ENCODE measurements at regions not wholly inside any gene's neighbourhood (a gene's known extent, or its start where the extent isn't known, plus 50 kb on each side); places are given as distances from the start of the nearest gene placed in this dataset.

DNA sequence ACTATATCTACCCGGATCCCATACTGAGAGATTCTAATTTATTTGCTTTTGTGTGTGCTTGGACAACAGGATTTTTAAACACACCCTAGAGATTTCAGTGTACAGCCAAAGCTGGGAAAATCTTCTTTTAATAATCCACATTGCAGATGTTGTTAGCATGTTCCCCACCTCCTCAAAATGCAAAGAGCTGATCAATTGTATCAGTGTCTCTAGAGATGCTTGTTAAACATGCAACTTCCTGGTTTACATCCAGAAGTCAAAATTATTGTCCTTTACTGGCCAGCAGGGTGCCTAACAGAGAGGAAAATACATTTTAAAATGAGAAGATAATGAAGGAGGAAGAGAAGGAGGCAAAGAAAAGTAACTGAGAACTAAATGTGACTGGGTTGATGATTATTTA, 793.3 kb downstream of the SEMA5A start:
- DNase-seq (ENCODE audit: low read depth): no peak
- no peak overlapping the region for H3K4me3 ChIP-seq (replicated peaks; ENCODE audit: low read depth, low read length)
- TF ChIP-seq, protein P1, sequence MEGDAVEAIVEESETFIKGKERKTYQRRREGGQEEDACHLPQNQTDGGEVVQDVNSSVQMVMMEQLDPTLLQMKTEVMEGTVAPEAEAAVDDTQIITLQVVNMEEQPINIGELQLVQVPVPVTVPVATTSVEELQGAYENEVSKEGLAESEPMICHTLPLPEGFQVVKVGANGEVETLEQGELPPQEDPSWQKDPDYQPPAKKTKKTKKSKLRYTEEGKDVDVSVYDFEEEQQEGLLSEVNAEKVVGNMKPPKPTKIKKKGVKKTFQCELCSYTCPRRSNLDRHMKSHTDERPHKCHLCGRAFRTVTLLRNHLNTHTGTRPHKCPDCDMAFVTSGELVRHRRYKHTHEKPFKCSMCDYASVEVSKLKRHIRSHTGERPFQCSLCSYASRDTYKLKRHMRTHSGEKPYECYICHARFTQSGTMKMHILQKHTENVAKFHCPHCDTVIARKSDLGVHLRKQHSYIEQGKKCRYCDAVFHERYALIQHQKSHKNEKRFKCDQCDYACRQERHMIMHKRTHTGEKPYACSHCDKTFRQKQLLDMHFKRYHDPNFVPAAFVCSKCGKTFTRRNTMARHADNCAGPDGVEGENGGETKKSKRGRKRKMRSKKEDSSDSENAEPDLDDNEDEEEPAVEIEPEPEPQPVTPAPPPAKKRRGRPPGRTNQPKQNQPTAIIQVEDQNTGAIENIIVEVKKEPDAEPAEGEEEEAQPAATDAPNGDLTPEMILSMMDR (IDR thresholded peaks at IDR 0.05; ENCODE audit: low read length, missing control alignments): peak; percentile 23

DNA sequence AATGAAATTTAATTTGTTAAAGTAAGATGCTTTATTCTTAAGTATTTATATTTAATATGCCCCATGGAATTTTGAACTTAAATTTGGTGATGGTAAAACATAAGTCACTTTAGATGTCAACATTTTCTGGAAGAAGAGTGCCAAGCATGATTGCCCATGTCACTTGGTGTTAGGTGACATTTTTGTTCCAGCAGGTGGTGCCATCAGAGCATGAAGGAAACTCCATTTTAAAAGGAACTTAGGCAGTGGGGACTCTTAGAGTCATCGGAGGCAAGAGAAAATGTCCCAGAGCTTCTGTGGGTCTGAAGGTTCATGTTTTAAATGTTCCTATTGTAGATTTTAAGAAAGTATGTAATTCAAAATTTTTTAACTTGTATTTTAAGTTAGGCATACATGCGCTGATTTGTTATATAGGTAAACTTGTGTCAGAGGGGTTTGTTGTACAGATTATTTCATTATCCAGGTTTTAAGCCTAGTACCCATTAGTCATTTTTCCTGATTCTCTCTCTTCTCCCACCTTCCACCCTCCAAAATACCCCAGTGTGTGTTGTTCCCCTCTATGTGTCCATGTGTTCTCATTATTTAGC, 789.3 kb downstream of the SEMA5A start:
- H3K4me3 ChIP-seq (replicated peaks; ENCODE audit: low read depth, low read length): no peak overlapping the region
- TF ChIP-seq, protein P1 (IDR thresholded peaks at IDR 0.05; ENCODE audit: low read length, missing control alignments): peak; percentile 67
- peak; percentile 78 for DNase-seq (ENCODE audit: low read depth)

DNA sequence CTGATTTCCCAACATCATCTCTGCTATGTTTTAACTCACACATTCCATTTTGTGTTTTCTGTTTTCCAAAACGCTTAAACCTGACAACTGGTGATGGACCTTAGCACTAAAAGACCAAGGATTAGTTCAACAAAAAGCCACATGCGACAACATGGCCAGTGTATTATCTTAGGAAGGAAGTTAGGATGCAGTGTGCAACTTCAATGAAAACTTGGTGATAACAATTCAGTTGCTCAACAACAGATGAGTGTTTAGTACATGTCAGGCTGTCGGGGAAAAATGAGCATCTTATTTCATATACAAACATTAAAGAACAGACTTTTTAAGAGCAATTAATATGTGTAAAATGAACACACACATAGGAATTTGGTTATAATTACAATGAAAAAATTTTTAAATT, 780.0 kb downstream of the SEMA5A start:
- TF ChIP-seq, protein P1 (IDR thresholded peaks at IDR 0.05; ENCODE audit: low read length, missing control alignments): no peak
- DNase-seq (ENCODE audit: low read depth): peak; percentile 43
- no peak overlapping the region for H3K4me3 ChIP-seq (replicated peaks; ENCODE audit: low read depth, low read length)

DNA sequence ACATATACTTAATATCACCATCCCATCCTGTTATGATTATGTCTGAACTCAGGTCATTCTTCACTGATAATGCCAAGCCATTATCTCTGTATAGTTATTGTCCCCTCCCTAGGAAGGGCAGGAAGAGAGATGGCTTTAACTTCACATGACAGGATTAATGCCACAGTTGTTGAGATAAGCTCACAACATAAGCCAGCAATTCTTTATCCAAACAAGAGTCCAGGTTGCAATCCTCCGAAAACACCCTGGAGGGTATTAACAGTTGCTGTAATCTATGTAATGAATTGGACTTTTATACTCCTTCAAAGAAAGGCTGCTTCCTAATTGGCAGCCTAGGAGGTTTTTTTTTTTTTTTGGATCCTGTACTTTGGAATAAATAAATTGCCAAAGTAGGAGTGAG, 779.4 kb downstream of the SEMA5A start:
- DNase-seq (ENCODE audit: low read depth): no peak
- TF ChIP-seq, protein P1 (IDR thresholded peaks at IDR 0.05; ENCODE audit: low read length, missing control alignments): no peak
- H3K4me3 ChIP-seq (replicated peaks; ENCODE audit: low read depth, low read length): no peak overlapping the region

DNA sequence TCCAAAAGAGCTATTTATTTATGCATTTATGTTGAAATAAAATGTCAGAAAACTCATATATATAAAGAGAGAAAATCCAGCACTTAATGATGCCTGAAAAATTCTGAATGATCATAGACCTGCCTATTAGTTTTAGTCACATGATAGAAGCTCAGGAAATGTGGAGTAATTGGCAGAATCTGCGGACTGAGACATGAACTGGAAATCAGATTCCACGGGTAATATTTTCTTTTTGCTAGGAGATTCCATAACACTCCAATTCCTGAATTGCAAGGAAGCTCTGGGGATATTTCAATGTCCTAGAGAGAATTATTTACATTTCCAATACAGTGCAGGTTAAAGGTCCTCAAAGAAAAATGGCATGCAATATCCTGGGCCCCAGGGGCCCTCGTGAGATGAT, 778.8 kb downstream of the SEMA5A start:
- TF ChIP-seq, protein P1 (IDR thresholded peaks at IDR 0.05; ENCODE audit: low read length, missing control alignments): no peak
- DNase-seq (ENCODE audit: low read depth): no peak

DNA sequence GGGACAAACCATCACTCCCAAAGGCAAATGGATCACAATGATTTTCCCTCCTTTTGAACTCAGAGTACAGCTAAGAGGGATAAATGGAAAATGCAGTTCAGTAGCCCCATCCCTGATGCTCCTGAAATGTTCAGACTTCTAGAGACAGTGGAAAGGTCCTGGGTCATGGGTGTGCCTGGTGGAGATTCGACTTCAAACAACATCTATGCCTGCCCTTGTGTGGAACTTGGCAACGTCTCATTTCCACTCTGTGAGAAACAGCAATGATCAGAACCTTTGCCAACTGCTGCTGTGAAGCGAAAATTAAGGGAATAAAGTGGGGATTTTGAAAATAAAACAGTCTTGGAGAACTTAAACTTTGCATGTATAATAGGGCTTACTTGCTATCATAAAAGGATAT, 778.1 kb downstream of the SEMA5A start:
- DNase-seq (ENCODE audit: low read depth): no peak
- no peak overlapping the region for H3K4me3 ChIP-seq (replicated peaks; ENCODE audit: low read depth, low read length)
- TF ChIP-seq, protein P1 (IDR thresholded peaks at IDR 0.05; ENCODE audit: low read length, missing control alignments): no peak

More for the DNA sequence above, 778.8 kb downstream of the SEMA5A start:
- no peak overlapping the region for H3K4me3 ChIP-seq (replicated peaks; ENCODE audit: low read depth, low read length)

DNA sequence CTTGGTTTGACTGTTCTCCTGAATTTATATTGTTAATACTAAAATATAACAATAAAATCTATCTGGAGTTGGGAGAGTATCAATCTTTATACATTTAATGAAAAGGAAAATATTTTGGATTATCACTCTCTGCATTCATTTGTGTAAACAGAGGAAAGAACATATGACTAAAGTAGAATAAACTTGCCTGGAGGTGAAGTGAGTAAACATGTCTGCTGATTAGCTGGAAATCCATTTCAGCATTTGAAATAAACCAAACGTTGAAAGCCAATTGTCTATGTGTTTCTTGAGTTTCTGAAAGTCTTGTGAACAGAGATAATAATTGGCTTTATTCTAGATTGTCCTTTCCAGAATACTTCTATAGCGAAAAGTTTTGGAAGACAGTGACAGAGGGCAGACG, 776.2 kb downstream of the SEMA5A start:
- no peak overlapping the region for H3K4me3 ChIP-seq (replicated peaks; ENCODE audit: low read depth, low read length)
- DNase-seq (ENCODE audit: low read depth): no peak
- TF ChIP-seq, protein P1 (IDR thresholded peaks at IDR 0.05; ENCODE audit: low read length, missing control alignments): no peak

Measured in fibroblast of pulmonary artery (primary cell).